Nephron progenitor cell (in vitro differentiated cells): ENCODE measurements at regions not wholly inside any gene's neighbourhood (a gene's known extent, or its start where the extent isn't known, plus 50 kb on each side); places are given as distances from the start of the nearest gene placed in this dataset.

Source experiments
- DNase-seq: peaks from one replicate; pipeline ENCODE4 v3.0.0; 2021
- H3K27ac Mint-ChIP-seq: 2 replicates; pipeline ENCODE4 v1.8.0; 2021; ENCODE audit warnings: mild to moderate bottlenecking, moderate library complexity, mixed read lengths
- H3K27me3 Mint-ChIP-seq: 2 replicates; pipeline ENCODE4 v1.8.0; 2021; ENCODE audit warnings: mild to moderate bottlenecking, low read depth, mixed read lengths; ENCODE audit not compliant: poor library complexity
- H3K36me3 Mint-ChIP-seq: 2 replicates; pipeline ENCODE4 v1.8.0; 2021; ENCODE audit warnings: low read depth, mixed read lengths
- H3K4me1 Mint-ChIP-seq: 2 replicates; pipeline ENCODE4 v1.8.0; 2021; ENCODE audit warnings: mixed read lengths
- H3K4me3 Mint-ChIP-seq: 2 replicates; pipeline ENCODE4 v1.8.0; 2021; ENCODE audit warnings: mild to moderate bottlenecking, moderate library complexity, mixed read lengths
- H3K9me3 Mint-ChIP-seq: 2 replicates; pipeline ENCODE4 v1.8.0; 2021; ENCODE audit warnings: mild to moderate bottlenecking, moderate library complexity, mixed read lengths
- CTCF ChIP-seq: fragments of 200-600 bp; sonication (generic); IDR thresholded peaks from 2 replicates; pipeline ENCODE4 v1.5.0; 2021; ENCODE audit warnings: antibody characterized with exemption

GRCh38 chr9:2289263-2289662 is 274.1 kb downstream of the SMARCA2 start:
- peaks cover 4% of the 10 kb centered on the region for H3K27me3 Mint-ChIP-seq
- peak overlapping the region; percentile 76 for H3K27ac Mint-ChIP-seq
- no peaks in the 10 kb centered on the region for H3K36me3 Mint-ChIP-seq
- H3K4me3 Mint-ChIP-seq = no peak overlapping the region
- peaks cover 30% of the 10 kb centered on the region for H3K4me1 Mint-ChIP-seq
- DNase-seq = no peak
- TF ChIP-seq CTCF = no peak
- H3K9me3 Mint-ChIP-seq = no peaks in the 10 kb centered on the region

- TF ChIP-seq CTCF = no peak
Measured at GRCh38 chr9:2290382-2290781, 275.2 kb downstream of the SMARCA2 start.

GRCh38 chr9:2291980-2292704 is 277.0 kb downstream of the SMARCA2 start:
- no peak for DNase-seq
- Mint-ChIP-seq H3K36me3 (no peaks in the 10 kb centered on the region), H3K9me3 (peaks cover 5% of the 10 kb centered on the region), H3K27me3 (peaks cover 8% of the 10 kb centered on the region), H3K4me3 (no peak overlapping the region), H3K4me1 (peaks cover 30% of the 10 kb centered on the region), H3K27ac (peak overlapping the region; percentile 62)
- no peak for TF ChIP-seq CTCF

More at GRCh38 chr9:2290382-2290781, 275.2 kb downstream of the SMARCA2 start:
- H3K4me1 Mint-ChIP-seq = peaks cover 30% of the 10 kb centered on the region
- no peak overlapping the region for H3K4me3 Mint-ChIP-seq
- H3K27me3 Mint-ChIP-seq = peaks cover 4% of the 10 kb centered on the region
- H3K36me3 Mint-ChIP-seq = no peaks in the 10 kb centered on the region
- DNase-seq = no peak
- H3K9me3 Mint-ChIP-seq = no peaks in the 10 kb centered on the region
- H3K27ac Mint-ChIP-seq = no peak overlapping the region

GRCh38 chr9:2292733-2293132 is 277.6 kb downstream of the SMARCA2 start:
- no peak for DNase-seq
- no peak overlapping the region for H3K4me3 Mint-ChIP-seq
- no peaks in the 10 kb centered on the region for H3K36me3 Mint-ChIP-seq
- peaks cover 9% of the 10 kb centered on the region for H3K9me3 Mint-ChIP-seq
- H3K27me3 Mint-ChIP-seq = peaks cover 8% of the 10 kb centered on the region
- H3K4me1 Mint-ChIP-seq = peaks cover 28% of the 10 kb centered on the region
- TF ChIP-seq CTCF = no peak
- H3K27ac Mint-ChIP-seq = peak overlapping the region; percentile 62

- H3K9me3 Mint-ChIP-seq = peaks cover 21% of the 10 kb centered on the region
- TF ChIP-seq CTCF = no peak
- H3K4me3 Mint-ChIP-seq = no peak overlapping the region
- H3K36me3 Mint-ChIP-seq = no peaks in the 10 kb centered on the region
- no peaks in the 10 kb centered on the region for H3K4me1 Mint-ChIP-seq
- peaks cover 7% of the 10 kb centered on the region for H3K27me3 Mint-ChIP-seq
- H3K27ac Mint-ChIP-seq = no peak overlapping the region
- no peak for DNase-seq
Measured at GRCh38 chr9:2297771-2298170, 282.6 kb downstream of the SMARCA2 start.

GRCh38 chr9:2298217-2298616 is 283.1 kb downstream of the SMARCA2 start:
- Mint-ChIP-seq H3K27ac (no peak overlapping the region), H3K9me3 (peaks cover 24% of the 10 kb centered on the region), H3K36me3 (no peaks in the 10 kb centered on the region), H3K4me1 (no peaks in the 10 kb centered on the region), H3K4me3 (no peak overlapping the region), H3K27me3 (peaks cover 7% of the 10 kb centered on the region)
- no peak for TF ChIP-seq CTCF
- DNase-seq = no peak
